ENCODE measurements at regions not wholly inside any gene's neighbourhood (a gene's known extent, or its start where the extent isn't known, plus 50 kb on each side); places are given as distances from the start of the nearest gene placed in this dataset.

DNA sequence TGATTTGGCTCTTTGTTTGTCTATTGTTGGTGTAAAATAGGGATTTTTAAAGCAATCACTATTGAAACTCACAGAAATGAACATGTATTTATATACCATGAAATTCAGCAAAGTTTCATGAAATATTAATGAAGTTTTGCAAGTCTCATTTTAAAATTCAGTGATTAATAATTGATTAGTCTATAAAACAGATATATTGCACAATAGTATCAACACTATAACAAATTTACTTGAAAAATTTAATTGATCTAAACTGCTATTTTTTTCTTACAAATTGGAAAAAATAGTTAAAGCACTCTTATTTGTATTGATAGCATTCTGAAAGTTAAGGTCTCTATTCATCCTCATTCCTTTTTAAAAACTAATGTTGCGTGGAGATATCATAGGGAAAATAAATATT is 121.0 kb upstream of the PCDH9 start:
- H3K9me3 ChIP-seq (ENCODE audit: insufficient read depth, low read length), result no peaks in the 10 kb centered on the region
- no peaks in the 10 kb centered on the region for H3K79me2 ChIP-seq (ENCODE audit: low read length)
- TF ChIP-seq, protein P1, sequence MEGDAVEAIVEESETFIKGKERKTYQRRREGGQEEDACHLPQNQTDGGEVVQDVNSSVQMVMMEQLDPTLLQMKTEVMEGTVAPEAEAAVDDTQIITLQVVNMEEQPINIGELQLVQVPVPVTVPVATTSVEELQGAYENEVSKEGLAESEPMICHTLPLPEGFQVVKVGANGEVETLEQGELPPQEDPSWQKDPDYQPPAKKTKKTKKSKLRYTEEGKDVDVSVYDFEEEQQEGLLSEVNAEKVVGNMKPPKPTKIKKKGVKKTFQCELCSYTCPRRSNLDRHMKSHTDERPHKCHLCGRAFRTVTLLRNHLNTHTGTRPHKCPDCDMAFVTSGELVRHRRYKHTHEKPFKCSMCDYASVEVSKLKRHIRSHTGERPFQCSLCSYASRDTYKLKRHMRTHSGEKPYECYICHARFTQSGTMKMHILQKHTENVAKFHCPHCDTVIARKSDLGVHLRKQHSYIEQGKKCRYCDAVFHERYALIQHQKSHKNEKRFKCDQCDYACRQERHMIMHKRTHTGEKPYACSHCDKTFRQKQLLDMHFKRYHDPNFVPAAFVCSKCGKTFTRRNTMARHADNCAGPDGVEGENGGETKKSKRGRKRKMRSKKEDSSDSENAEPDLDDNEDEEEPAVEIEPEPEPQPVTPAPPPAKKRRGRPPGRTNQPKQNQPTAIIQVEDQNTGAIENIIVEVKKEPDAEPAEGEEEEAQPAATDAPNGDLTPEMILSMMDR (IDR thresholded peaks at IDR 0.05; ENCODE audit: low read depth, low read length), result no peak
- TF ChIP-seq EZH2phosphoT487 (IDR thresholded peaks at IDR 0.05; ENCODE audit: low read depth), result no peak

DNA sequence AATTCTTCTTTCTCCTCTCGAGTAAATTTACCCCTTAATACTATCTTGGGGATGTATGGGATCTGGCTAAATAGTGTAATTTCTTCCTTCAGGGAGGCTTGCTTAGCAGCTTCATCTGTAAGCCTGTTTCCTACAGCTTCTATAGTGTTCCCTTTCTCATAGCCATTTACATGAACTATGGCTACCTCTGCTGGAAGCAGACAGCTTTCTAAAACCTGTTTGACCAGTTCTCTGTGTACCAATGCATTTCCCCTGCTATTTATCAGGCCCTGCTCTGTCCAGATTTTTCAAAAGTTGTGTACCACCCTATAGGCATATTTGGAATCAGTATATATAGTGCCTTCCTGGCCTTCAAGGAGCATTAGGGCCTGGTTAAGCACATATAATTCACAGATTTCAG is 113.6 kb upstream of the PCDH9 start:
- H3K4me2 ChIP-seq (ENCODE audit: low read length), result no peak overlapping the region

More for the DNA sequence above, 121.0 kb upstream of the PCDH9 start:
- Histone ChIP-seq H3K27me3 (ENCODE audit: low read depth, low read length) (no peaks in the 10 kb centered on the region), H3K36me3 (replicated peaks; ENCODE audit: low read depth, low read length) (no peaks in the 10 kb centered on the region), H3K4me2 (ENCODE audit: low read length) (no peak overlapping the region), H3K4me1 (ENCODE audit: low read length) (peaks cover 12% of the 10 kb centered on the region), H3K9ac (ENCODE audit: low read length) (no peak overlapping the region), H3K27ac (ENCODE audit: low read length) (no peak overlapping the region), H3K4me3 (ENCODE audit: low read length) (no peak overlapping the region), H2AFZ (ENCODE audit: low read depth, low read length) (no peak overlapping the region), H4K20me1 (ENCODE audit: insufficient read depth, low read length) (no peaks in the 10 kb centered on the region)

DNA sequence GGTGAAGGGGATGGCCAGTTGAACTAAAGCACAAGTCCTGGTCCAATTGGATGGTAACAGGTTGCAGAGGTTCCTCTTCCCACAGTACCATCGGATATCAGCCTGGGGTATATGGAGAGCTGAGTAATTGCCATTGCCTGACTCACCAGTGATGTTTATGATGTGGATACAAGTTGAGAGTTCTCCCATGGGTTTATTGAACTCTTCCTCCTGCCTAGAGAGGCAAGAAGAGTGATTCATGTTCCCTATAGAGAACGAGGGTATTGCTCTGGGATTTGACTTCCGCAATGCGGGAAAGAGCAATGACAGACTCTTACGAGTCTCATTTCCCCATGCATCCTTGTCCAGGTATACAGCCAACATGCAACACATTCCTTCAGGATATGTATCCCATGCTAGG is 111.3 kb upstream of the PCDH9 start:
- H3K27ac ChIP-seq (ENCODE audit: low read length), result no peak overlapping the region
- no peaks in the 10 kb centered on the region for H4K20me1 ChIP-seq (ENCODE audit: insufficient read depth, low read length)
- no peak overlapping the region for H3K4me2 ChIP-seq (ENCODE audit: low read length)
- H2AFZ ChIP-seq (ENCODE audit: low read depth, low read length), result no peak overlapping the region
- H3K4me3 ChIP-seq (ENCODE audit: low read length), result no peak overlapping the region
- H3K36me3 ChIP-seq (replicated peaks; ENCODE audit: low read depth, low read length), result no peaks in the 10 kb centered on the region
- no peak for TF ChIP-seq EZH2phosphoT487 (IDR thresholded peaks at IDR 0.05; ENCODE audit: low read depth)
- TF ChIP-seq, protein P1 (IDR thresholded peaks at IDR 0.05; ENCODE audit: low read depth, low read length), result no peak
- no peaks in the 10 kb centered on the region for H3K79me2 ChIP-seq (ENCODE audit: low read length)
- no peaks in the 10 kb centered on the region for H3K9me3 ChIP-seq (ENCODE audit: insufficient read depth, low read length)
- no peaks in the 10 kb centered on the region for H3K4me1 ChIP-seq (ENCODE audit: low read length)
- no peak overlapping the region for H3K9ac ChIP-seq (ENCODE audit: low read length)
- no peaks in the 10 kb centered on the region for H3K27me3 ChIP-seq (ENCODE audit: low read depth, low read length)

More for the DNA sequence above, 113.6 kb upstream of the PCDH9 start:
- Histone ChIP-seq H3K27me3 (ENCODE audit: low read depth, low read length) (no peaks in the 10 kb centered on the region), H2AFZ (ENCODE audit: low read depth, low read length) (0 out of 2 replicates have a peak overlapping the region, but pooled peaks have one; percentile 15), H3K27ac (ENCODE audit: low read length) (no peak overlapping the region), H3K4me1 (ENCODE audit: low read length) (no peaks in the 10 kb centered on the region), H3K9ac (ENCODE audit: low read length) (no peak overlapping the region), H3K9me3 (ENCODE audit: insufficient read depth, low read length) (no peaks in the 10 kb centered on the region), H3K79me2 (ENCODE audit: low read length) (no peaks in the 10 kb centered on the region), H3K36me3 (replicated peaks; ENCODE audit: low read depth, low read length) (no peaks in the 10 kb centered on the region), H3K4me3 (ENCODE audit: low read length) (no peak overlapping the region), H4K20me1 (ENCODE audit: insufficient read depth, low read length) (no peaks in the 10 kb centered on the region)
- TF ChIP-seq, protein P1 (IDR thresholded peaks at IDR 0.05; ENCODE audit: low read depth, low read length), result peak; percentile 16; the same call in 1 of the 2 replicates
- no peak for TF ChIP-seq EZH2phosphoT487 (IDR thresholded peaks at IDR 0.05; ENCODE audit: low read depth)

DNA sequence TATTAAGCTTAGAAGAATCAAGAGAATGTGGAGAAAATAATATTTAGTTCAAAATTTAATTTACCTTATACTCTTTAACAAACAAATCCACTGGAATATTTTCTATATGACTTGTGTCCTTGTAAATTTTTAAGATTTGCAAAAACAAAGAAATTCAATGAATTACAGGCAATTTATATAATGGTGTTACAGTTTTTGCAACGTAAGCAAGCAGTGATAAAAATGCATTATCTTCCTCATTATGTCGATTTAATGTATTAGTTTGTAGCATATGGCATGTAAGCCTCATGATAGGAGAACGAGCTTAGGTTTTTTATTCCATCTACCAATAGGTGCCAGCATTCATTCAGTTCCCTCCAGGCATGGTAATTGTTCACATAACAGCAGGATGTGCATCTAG is 100.0 kb upstream of the PCDH9 start:
- no peak overlapping the region for H3K4me3 ChIP-seq (ENCODE audit: low read length)
- TF ChIP-seq, protein P1 (IDR thresholded peaks at IDR 0.05; ENCODE audit: low read depth, low read length), result no peak
- no peak for TF ChIP-seq EZH2phosphoT487 (IDR thresholded peaks at IDR 0.05; ENCODE audit: low read depth)

More for the DNA sequence above, 100.0 kb upstream of the PCDH9 start:
- no peaks in the 10 kb centered on the region for H3K4me1 ChIP-seq (ENCODE audit: low read length)
- H3K36me3 ChIP-seq (replicated peaks; ENCODE audit: low read depth, low read length), result no peaks in the 10 kb centered on the region
- no peaks in the 10 kb centered on the region for H3K79me2 ChIP-seq (ENCODE audit: low read length)
- no peaks in the 10 kb centered on the region for H3K27me3 ChIP-seq (ENCODE audit: low read depth, low read length)
- no peak overlapping the region for H3K27ac ChIP-seq (ENCODE audit: low read length)
- no peaks in the 10 kb centered on the region for H3K9me3 ChIP-seq (ENCODE audit: insufficient read depth, low read length)
- H2AFZ ChIP-seq (ENCODE audit: low read depth, low read length), result no peak overlapping the region
- H3K4me2 ChIP-seq (ENCODE audit: low read length), result no peak overlapping the region
- H3K9ac ChIP-seq (ENCODE audit: low read length), result no peak overlapping the region
- H4K20me1 ChIP-seq (ENCODE audit: insufficient read depth, low read length), result no peaks in the 10 kb centered on the region
